T-helper 1 cell treated with Interleukin-12 subunit alpha and Interleukin-12 subunit beta and Interleukin-4 antibody, amounts not matched to agents 30 μg/mL and 1 μg/mL, for 36 hours (primary cell): ENCODE measurements at regions not wholly inside any gene's neighbourhood (a gene's known extent, or its start where the extent isn't known, plus 50 kb on each side); places are given as distances from the start of the nearest gene placed in this dataset.

Experiments used
- H3K27ac Mint-ChIP-seq: one replicate; pipeline ENCODE4 v1.8.0; 2021; ENCODE audit warnings: mild to moderate bottlenecking, mixed read lengths
- H3K27me3 Mint-ChIP-seq: one replicate; pipeline ENCODE4 v1.8.0; 2021; ENCODE audit warnings: low read depth, mixed read lengths
- H3K36me3 Mint-ChIP-seq: one replicate; pipeline ENCODE4 v1.8.0; 2021; ENCODE audit warnings: low read depth, mixed read lengths
- H3K4me1 Mint-ChIP-seq: one replicate; pipeline ENCODE4 v1.8.0; 2021; ENCODE audit warnings: low read depth, mixed read lengths
- H3K4me3 Mint-ChIP-seq: one replicate; pipeline ENCODE4 v1.8.0; 2021; ENCODE audit warnings: mild to moderate bottlenecking, moderate library complexity, mixed read lengths
- H3K9me3 Mint-ChIP-seq: one replicate; pipeline ENCODE4 v1.8.0; 2021; ENCODE audit warnings: mixed read lengths

GRCh38 chr9:86751956-86752355 lies 195.3 kb downstream of the GAS1 start:
- H3K36me3 Mint-ChIP-seq = no peaks in the 10 kb centered on the region
- no peaks in the 10 kb centered on the region for H3K9me3 Mint-ChIP-seq
- no peak overlapping the region for H3K4me3 Mint-ChIP-seq
- no peaks in the 10 kb centered on the region for H3K27me3 Mint-ChIP-seq
- no peak overlapping the region for H3K27ac Mint-ChIP-seq
- H3K4me1 Mint-ChIP-seq = no peaks in the 10 kb centered on the region

GRCh38 chr9:86751207-86751606 lies 196.1 kb downstream of the GAS1 start:
- Mint-ChIP-seq H3K9me3 (no peaks in the 10 kb centered on the region), H3K4me3 (no peak overlapping the region), H3K36me3 (no peaks in the 10 kb centered on the region), H3K4me1 (no peaks in the 10 kb centered on the region), H3K27me3 (no peaks in the 10 kb centered on the region), H3K27ac (no peak overlapping the region)

GRCh38 chr9:86749894-86750255 lies 197.4 kb downstream of the GAS1 start:
- Mint-ChIP-seq H3K4me1 (no peaks in the 10 kb centered on the region), H3K36me3 (no peaks in the 10 kb centered on the region), H3K4me3 (no peak overlapping the region), H3K9me3 (no peaks in the 10 kb centered on the region), H3K27me3 (no peaks in the 10 kb centered on the region), H3K27ac (no peak overlapping the region)

- no peaks in the 10 kb centered on the region for H3K27me3 Mint-ChIP-seq
- no peak overlapping the region for H3K4me3 Mint-ChIP-seq
- H3K27ac Mint-ChIP-seq = no peak overlapping the region
- no peaks in the 10 kb centered on the region for H3K4me1 Mint-ChIP-seq
- H3K9me3 Mint-ChIP-seq = no peaks in the 10 kb centered on the region
- no peaks in the 10 kb centered on the region for H3K36me3 Mint-ChIP-seq
These were observed 198.0 kb downstream of the GAS1 start for GRCh38 chr9:86749161-86749893.

- no peaks in the 10 kb centered on the region for H3K27me3 Mint-ChIP-seq
- no peaks in the 10 kb centered on the region for H3K4me1 Mint-ChIP-seq
- H3K36me3 Mint-ChIP-seq = no peaks in the 10 kb centered on the region
These were observed 199.6 kb downstream of the GAS1 start for GRCh38 chr9:86747711-86748110.

GRCh38 chr9:86741311-86742208 lies 205.7 kb downstream of the GAS1 start:
- Mint-ChIP-seq H3K27ac (no peak overlapping the region), H3K4me3 (no peak overlapping the region), H3K4me1 (no peaks in the 10 kb centered on the region), H3K27me3 (no peaks in the 10 kb centered on the region), H3K36me3 (no peaks in the 10 kb centered on the region), H3K9me3 (no peaks in the 10 kb centered on the region)

More at GRCh38 chr9:86747711-86748110, 199.6 kb downstream of the GAS1 start:
- no peaks in the 10 kb centered on the region for H3K9me3 Mint-ChIP-seq
- no peak overlapping the region for H3K4me3 Mint-ChIP-seq
- no peak overlapping the region for H3K27ac Mint-ChIP-seq

GRCh38 chr9:86735772-86736458 lies 211.4 kb downstream of the GAS1 start:
- H3K27ac Mint-ChIP-seq = no peak overlapping the region
- H3K4me1 Mint-ChIP-seq = no peaks in the 10 kb centered on the region
- H3K4me3 Mint-ChIP-seq = no peak overlapping the region
- no peaks in the 10 kb centered on the region for H3K36me3 Mint-ChIP-seq
- no peaks in the 10 kb centered on the region for H3K27me3 Mint-ChIP-seq
- no peaks in the 10 kb centered on the region for H3K9me3 Mint-ChIP-seq

- no peaks in the 10 kb centered on the region for H3K9me3 Mint-ChIP-seq
- no peaks in the 10 kb centered on the region for H3K27me3 Mint-ChIP-seq
- no peak overlapping the region for H3K4me3 Mint-ChIP-seq
- no peaks in the 10 kb centered on the region for H3K36me3 Mint-ChIP-seq
- H3K4me1 Mint-ChIP-seq = no peaks in the 10 kb centered on the region
- no peak overlapping the region for H3K27ac Mint-ChIP-seq
These were observed 212.5 kb downstream of the GAS1 start for GRCh38 chr9:86734771-86735170.

- no peaks in the 10 kb centered on the region for H3K27me3 Mint-ChIP-seq
- no peaks in the 10 kb centered on the region for H3K9me3 Mint-ChIP-seq
- H3K4me1 Mint-ChIP-seq = no peaks in the 10 kb centered on the region
- H3K4me3 Mint-ChIP-seq = no peak overlapping the region
- no peak overlapping the region for H3K27ac Mint-ChIP-seq
- H3K36me3 Mint-ChIP-seq = no peaks in the 10 kb centered on the region
These were observed 213.4 kb downstream of the GAS1 start for GRCh38 chr9:86733929-86734328.

- H3K4me3 Mint-ChIP-seq = no peak overlapping the region
- no peak overlapping the region for H3K27ac Mint-ChIP-seq
- no peaks in the 10 kb centered on the region for H3K27me3 Mint-ChIP-seq
- no peaks in the 10 kb centered on the region for H3K9me3 Mint-ChIP-seq
- H3K36me3 Mint-ChIP-seq = no peaks in the 10 kb centered on the region
- H3K4me1 Mint-ChIP-seq = no peaks in the 10 kb centered on the region
These were observed 214.7 kb downstream of the GAS1 start for GRCh38 chr9:86732514-86733171.

- Mint-ChIP-seq H3K4me3 (no peak overlapping the region), H3K4me1 (no peaks in the 10 kb centered on the region), H3K9me3 (no peaks in the 10 kb centered on the region), H3K27me3 (no peaks in the 10 kb centered on the region), H3K36me3 (no peaks in the 10 kb centered on the region), H3K27ac (no peak overlapping the region)
These were observed 215.7 kb downstream of the GAS1 start for GRCh38 chr9:86731511-86732063.

GRCh38 chr9:86730163-86730928 lies 217.0 kb downstream of the GAS1 start:
- no peak overlapping the region for H3K4me3 Mint-ChIP-seq
- H3K9me3 Mint-ChIP-seq = no peaks in the 10 kb centered on the region
- H3K4me1 Mint-ChIP-seq = no peaks in the 10 kb centered on the region
- no peak overlapping the region for H3K27ac Mint-ChIP-seq
- H3K36me3 Mint-ChIP-seq = no peaks in the 10 kb centered on the region
- H3K27me3 Mint-ChIP-seq = no peaks in the 10 kb centered on the region

- Mint-ChIP-seq H3K4me3 (no peak overlapping the region), H3K36me3 (no peaks in the 10 kb centered on the region), H3K9me3 (no peaks in the 10 kb centered on the region), H3K27me3 (no peaks in the 10 kb centered on the region), H3K27ac (no peak overlapping the region), H3K4me1 (no peaks in the 10 kb centered on the region)
These were observed 222.8 kb downstream of the GAS1 start for GRCh38 chr9:86724529-86724928.
